Esophagus muscularis mucosa (tissue), 3 donors: ENCODE measurements at regions not wholly inside any gene's neighbourhood (a gene's known extent, or its start where the extent isn't known, plus 50 kb on each side); places are given as distances from the start of the nearest gene placed in this dataset.

ENCODE experiments used
- POLR2A ChIP-seq: fragments of 450-650 bp; IDR thresholded peaks from one replicate; pipeline ENCODE4 v1.6.1; 2017; ENCODE audit warnings: antibody characterized with exemption, moderate library complexity, mild to moderate bottlenecking, low read depth
- POLR2AphosphoS5 ChIP-seq, 2 donors: sonication (generic); formaldehyde crosslinking; IDR thresholded peaks; one replicate each; pipeline ENCODE4 v1.6.1; 2017; ENCODE audit warnings: antibody characterized with exemption in 2 of 2
- TF ChIP-seq, protein P1 (sequence below), 3 experiments: fragments of 200-600 bp in 2 of 3; fragments of 450-650 bp in 1 of 3; sonication (generic) in 2 of 3; IDR thresholded peaks; one replicate each; pipeline ENCODE4 v1.5.1; 2017 to 2019; ENCODE audit warnings: antibody characterized with exemption in 3 of 3, mild to moderate bottlenecking in 2 of 3, moderate library complexity in 1 of 3

DNA sequence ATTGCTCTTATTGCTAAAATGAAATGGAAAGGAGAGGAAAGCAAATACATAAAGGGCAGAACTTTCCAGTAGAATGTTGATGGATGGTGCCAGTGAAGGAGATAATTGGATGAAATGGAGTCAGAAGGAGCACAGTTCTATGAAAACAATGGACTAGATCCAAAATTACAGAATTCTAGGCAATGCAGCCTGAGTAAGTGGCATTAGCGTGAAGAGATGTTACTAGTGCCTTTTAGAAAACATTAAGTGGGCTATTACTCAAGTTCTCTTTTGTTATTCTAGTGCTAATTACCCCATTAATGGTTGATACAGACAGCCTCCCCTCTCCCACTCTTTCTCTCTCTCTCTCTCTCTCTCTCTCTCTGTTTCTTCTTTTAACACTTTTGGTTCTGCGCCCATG, 209.5 kb upstream of the RGS17 start:
- TF ChIP-seq, protein P1, sequence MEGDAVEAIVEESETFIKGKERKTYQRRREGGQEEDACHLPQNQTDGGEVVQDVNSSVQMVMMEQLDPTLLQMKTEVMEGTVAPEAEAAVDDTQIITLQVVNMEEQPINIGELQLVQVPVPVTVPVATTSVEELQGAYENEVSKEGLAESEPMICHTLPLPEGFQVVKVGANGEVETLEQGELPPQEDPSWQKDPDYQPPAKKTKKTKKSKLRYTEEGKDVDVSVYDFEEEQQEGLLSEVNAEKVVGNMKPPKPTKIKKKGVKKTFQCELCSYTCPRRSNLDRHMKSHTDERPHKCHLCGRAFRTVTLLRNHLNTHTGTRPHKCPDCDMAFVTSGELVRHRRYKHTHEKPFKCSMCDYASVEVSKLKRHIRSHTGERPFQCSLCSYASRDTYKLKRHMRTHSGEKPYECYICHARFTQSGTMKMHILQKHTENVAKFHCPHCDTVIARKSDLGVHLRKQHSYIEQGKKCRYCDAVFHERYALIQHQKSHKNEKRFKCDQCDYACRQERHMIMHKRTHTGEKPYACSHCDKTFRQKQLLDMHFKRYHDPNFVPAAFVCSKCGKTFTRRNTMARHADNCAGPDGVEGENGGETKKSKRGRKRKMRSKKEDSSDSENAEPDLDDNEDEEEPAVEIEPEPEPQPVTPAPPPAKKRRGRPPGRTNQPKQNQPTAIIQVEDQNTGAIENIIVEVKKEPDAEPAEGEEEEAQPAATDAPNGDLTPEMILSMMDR (IDR thresholded peaks at IDR 0.05): no peak
- TF ChIP-seq POLR2A (no peak), POLR2AphosphoS5 (IDR thresholded peaks at IDR 0.05) (no peak)
